Tibial artery (tissue), 4 donors: ENCODE measurements at regions not wholly inside any gene's neighbourhood (a gene's known extent, or its start where the extent isn't known, plus 50 kb on each side); places are given as distances from the start of the nearest gene placed in this dataset.

Experiments
- DNase-seq, 2 donors: peaks; one replicate each; pipeline ENCODE4 v3.0.0-alpha.2; 2019
- H3K27ac ChIP-seq, 2 donors: fragments of 200-600 bp; sonication (generic) in 1 of 2; 1 replicate in 1 of 2; 2 replicates in 1 of 2; pipeline ENCODE4 v1.5.1; 2018 to 2019; ENCODE audit warnings: mild to moderate bottlenecking in 1 of 2
- H3K27me3 ChIP-seq, 2 donors: fragments of 200-600 bp; sonication (generic) in 1 of 2; one replicate each; pipeline versions ENCODE4 v1.5.1 to v1.6.0; 2016 to 2019
- H3K36me3 ChIP-seq, 3 donors: fragments of 200-600 bp; sonication (generic) in 2 of 3; one replicate each; pipeline ENCODE4 v1.5.1; 2016 to 2019; ENCODE audit warnings: mild to moderate bottlenecking in 2 of 3
- H3K4me1 ChIP-seq, 4 donors: fragments of 200-600 bp; sonication (generic) in 2 of 4; 1 replicate in 3 of 4; 2 replicates in 1 of 4; pipeline ENCODE4 v1.5.1; 2016 to 2019
- H3K4me3 ChIP-seq, 2 donors: fragments of 200-600 bp; sonication (generic) in 1 of 2; 1 replicate in 1 of 2; 2 replicates in 1 of 2; pipeline ENCODE4 v1.5.1; 2018 to 2019; ENCODE audit warnings: mild to moderate bottlenecking in 2 of 2
- H3K9me3 ChIP-seq, 3 donors: fragments of 200-600 bp; sonication (generic) in 1 of 3; one replicate each; pipeline ENCODE4 v1.5.1; 2016 to 2019
- intact Hi-C: fragments of 100-400 bp; cut with DNase I; formaldehyde crosslinking; loops from one replicate; pipeline ENCODE4 v1.15.0; 2023; ENCODE audit warnings: low total_unique reads
- TF ChIP-seq, protein P1 (sequence below), 2 experiments: fragments of 200-600 bp in 1 of 2; fragments of 450-650 bp in 1 of 2; IDR thresholded peaks; one replicate each; pipeline ENCODE4 v1.5.1; 2017 to 2019; ENCODE audit warnings: antibody characterized with exemption in 2 of 2, mild to moderate bottlenecking in 1 of 2, moderate library complexity in 1 of 2

DNA sequence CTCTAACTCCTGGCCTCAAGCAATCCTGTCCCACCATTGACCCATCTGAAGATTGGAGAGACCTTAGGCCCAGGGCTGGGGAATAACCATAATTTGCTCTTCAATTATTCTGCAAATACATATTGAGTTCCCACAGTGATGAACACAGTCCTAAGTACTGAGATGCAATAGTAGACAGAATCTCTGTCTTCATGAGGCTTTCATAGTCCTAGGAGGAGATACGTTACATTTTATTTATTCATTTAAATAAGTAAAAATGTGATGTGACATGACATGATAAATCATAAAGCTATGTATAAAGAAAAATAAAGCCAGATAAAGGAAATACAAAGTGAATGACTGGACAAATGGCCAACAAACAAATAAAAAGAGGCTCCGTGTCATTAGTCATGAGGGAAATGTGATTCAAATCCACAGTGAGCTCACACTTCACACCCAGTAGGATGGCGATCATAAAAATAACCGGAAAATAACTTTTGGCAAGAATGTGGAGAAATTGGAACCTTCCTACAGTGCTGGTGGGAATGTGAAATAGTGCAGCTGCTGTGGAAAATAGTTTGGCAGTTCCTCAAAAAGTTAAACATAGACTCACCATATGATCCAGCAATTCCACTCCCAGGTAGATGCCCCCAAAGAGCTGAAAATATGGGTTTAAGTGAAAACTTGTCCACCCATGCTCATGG is 52.1 kb upstream of the JCAD start:
- TF ChIP-seq, protein P1, sequence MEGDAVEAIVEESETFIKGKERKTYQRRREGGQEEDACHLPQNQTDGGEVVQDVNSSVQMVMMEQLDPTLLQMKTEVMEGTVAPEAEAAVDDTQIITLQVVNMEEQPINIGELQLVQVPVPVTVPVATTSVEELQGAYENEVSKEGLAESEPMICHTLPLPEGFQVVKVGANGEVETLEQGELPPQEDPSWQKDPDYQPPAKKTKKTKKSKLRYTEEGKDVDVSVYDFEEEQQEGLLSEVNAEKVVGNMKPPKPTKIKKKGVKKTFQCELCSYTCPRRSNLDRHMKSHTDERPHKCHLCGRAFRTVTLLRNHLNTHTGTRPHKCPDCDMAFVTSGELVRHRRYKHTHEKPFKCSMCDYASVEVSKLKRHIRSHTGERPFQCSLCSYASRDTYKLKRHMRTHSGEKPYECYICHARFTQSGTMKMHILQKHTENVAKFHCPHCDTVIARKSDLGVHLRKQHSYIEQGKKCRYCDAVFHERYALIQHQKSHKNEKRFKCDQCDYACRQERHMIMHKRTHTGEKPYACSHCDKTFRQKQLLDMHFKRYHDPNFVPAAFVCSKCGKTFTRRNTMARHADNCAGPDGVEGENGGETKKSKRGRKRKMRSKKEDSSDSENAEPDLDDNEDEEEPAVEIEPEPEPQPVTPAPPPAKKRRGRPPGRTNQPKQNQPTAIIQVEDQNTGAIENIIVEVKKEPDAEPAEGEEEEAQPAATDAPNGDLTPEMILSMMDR (IDR thresholded peaks at IDR 0.05): no peak
- Histone ChIP-seq H3K27ac (no peak overlapping the region), H3K4me1 (peaks cover 0 to 21% (median 10%) of the 10 kb centered on the region in 4 donors), H3K27me3 (no peaks in the 10 kb centered on the region), H3K4me3 (no peak overlapping the region), H3K9me3 (no peaks in the 10 kb centered on the region), H3K36me3 (no peaks in the 10 kb centered on the region)
- no peak for DNase-seq
- intact Hi-C loops: no loop called here
